ENCODE measurements at regions not wholly inside any gene's neighbourhood (a gene's known extent, or its start where the extent isn't known, plus 50 kb on each side); places are given as distances from the start of the nearest gene placed in this dataset.
A peak's percentile ranks its signal among the peaks of the same experiment; 100 is the strongest.

DNA sequence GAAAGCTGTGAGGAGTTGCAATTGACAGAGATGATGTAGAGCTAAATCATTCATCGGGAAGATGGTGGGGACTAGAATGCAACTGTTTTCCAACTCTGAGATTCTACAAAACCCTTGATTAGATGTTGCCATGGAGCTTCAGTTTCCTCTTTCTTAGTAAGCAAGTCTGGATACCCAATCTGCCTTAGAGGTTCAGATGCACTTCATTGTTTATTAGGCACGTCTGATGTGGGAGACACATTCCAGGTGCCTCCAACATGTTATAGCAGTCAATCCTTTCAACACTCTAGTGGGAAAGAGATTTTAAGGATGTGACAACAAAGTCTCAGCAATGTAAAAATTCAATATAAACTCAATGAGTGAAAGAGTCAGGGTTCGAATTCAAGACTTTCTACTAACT, 291.3 kb upstream of the PHYHIPL start:
- DNase-seq (ENCODE audit: low read depth, low spot score): no peak

DNA sequence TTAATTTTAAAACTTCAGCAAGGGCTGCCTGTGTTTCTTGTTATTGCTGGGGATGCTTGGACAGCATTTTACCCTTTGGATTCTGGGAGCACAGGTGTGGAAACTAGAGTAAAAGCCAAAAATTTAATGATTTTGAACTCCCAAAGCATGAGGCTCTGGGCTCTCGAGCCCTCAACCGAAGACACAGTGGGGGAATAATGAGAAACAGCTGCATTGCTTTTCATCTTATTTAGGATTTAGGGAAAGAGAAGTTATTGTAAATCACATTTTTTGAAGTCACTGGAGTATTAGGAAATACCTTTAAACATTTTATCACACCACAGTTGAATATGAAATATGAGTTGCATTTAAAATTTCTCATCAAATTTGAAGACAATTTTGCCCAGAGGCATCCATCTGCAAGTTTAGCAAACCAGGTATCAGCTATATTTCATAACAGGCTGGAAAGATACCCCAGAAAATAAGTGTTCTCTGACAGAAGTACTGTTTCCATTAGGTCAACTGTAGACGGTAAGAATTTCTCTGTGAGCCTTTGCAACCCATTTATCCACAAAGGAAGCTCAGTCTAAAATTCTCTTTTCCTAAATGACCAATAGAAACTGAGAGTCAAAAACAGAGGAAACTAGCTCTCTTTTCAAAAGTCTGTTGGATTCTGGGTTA, 290.6 kb upstream of the PHYHIPL start:
- no peak for DNase-seq (ENCODE audit: low read depth, low spot score)

DNA sequence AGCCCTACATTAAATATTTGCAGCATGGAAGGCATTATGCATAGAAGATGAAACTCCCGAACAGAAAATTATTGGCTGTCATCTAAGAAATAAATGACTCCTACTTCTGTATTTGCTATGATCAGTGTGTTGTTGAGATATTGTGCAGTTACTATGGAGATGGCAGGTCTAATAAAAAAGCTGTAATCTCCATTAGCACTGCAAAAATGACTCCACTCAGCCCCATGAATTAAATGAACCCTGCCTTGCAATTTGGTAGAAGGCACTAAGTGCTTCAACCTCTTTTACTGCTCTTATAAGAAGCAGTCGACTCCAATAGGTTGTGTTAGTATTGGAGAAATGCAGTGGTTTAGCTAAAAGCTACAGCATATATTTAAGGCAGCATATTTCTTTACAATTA, 290.0 kb upstream of the PHYHIPL start:
- DNase-seq (ENCODE audit: low read depth, low spot score): no peak

DNA sequence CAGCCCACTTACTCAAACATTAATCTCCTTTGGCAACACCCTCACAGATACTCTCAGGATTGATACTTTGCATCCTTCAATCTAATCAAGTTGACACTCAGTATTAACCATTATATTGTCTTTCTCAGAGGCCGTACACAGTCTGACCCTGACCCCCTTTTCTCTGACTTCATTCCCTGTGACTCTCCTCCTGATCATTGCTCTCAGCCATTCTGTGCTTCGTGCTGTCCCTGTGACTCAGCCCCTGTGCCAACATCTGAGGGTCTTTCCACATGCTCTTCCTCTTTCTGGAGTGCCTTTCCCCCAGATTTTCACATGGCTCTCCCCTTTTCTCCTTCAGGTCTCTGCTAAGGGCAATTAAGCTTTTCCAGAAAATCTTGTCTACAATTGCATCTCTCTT, 289.0 kb upstream of the PHYHIPL start:
- no peak for DNase-seq (ENCODE audit: low read depth, low spot score)

DNA sequence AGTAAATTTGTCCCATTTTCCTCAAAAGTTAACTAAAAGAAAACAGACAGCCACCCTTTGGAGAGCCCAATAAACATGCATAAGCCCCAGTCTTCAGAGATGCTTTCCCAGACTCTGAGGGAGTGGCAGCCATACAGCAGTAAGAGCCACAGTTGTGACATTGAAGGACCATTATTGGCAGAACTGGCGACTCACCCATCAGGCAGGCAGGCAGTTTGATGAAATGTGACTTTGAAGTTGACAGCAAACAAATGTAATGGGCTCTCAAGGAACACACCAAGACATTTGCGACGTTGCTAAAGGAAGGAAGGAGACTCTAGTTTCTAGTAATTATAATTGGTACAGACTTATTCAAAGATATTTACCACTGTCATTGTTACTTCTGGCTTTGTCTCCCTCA, 287.5 kb upstream of the PHYHIPL start:
- no peak for DNase-seq (ENCODE audit: low read depth, low spot score)

DNA sequence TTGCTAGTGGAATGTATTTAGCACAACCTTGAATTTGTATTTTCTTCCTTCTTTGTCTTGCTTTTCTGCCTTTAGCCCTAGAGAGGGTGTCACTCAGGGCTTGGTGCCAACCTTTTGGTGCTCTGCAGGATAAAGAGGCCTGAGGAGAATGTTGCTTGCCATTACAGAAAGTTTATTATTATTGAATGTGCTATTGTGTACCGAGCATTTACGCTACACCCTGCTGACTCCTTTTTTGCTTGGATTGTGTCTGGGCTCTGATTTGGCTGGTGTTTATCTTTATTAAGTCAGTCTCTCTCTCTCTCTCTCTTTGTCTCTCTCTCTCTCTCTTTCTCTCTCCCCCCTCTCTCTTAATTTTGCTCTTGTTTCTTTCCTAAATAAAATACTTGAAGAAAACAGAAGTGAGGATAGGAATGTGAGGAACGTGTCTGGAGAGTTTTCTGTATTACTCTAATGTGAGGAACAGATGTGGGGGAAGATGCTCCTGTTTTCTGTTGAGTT, 284.4 kb upstream of the PHYHIPL start:
- DNase-seq (ENCODE audit: low read depth, low spot score): peak; percentile 79

DNA sequence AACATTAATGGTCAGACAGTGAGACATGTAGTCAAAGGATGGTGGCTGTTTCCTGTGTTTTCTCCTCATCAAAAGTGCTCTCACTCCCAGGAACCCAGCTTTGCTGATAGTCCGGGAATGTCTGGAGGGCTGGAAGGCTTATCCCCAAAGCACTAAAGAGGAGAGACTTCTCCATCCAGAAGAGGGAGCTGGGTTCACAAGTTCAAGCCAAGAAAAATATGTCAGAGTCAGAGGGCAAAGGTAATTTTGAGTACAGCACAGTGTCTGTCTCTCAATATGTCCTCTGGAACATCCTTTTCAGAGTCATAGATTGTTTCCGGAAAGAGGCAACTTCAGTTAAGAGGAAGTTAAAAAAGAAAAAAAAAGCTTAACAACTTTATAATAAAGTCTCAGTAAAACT, 281.5 kb upstream of the PHYHIPL start:
- no peak for DNase-seq (ENCODE audit: low read depth, low spot score)

DNA sequence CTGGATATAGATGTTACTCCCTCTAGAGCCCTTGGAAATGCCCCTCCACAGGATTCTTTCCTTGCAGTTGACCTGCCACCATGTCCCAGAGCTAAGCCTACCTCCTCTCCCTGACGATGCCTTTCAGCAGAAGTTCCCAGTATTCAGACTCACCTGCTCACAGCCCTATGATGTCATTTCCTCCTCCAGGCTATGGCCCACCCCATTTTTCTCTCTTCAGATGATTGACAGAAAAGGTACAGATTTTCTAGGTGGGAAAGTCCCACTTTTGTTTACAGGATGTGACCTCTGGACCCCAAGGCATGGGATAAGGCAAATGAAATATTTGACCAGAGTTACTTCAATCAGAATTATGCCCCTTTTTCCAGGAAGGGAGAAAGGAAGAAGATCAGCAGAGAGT, 280.2 kb upstream of the PHYHIPL start:
- no peak for DNase-seq (ENCODE audit: low read depth, low spot score)

DNA sequence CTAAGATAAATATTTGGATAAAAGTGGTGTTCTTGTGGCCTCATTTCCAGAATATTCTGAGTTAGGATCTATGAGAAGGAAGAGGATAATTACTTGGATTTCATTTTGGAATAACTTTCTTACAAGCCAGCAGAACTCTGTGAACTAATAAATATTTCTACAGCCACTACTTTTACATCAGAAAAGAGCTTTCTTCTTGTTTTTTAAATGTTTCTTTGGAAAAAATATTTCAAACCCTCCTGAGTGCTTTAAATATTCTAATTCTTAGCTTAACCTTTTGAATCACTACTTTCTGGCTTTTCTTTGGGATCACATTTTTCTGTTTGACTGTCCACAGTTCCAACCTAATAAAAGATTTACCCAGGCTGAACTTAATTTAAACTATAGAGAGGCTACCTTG, 279.2 kb upstream of the PHYHIPL start:
- DNase-seq (ENCODE audit: low read depth, low spot score): no peak

DNA sequence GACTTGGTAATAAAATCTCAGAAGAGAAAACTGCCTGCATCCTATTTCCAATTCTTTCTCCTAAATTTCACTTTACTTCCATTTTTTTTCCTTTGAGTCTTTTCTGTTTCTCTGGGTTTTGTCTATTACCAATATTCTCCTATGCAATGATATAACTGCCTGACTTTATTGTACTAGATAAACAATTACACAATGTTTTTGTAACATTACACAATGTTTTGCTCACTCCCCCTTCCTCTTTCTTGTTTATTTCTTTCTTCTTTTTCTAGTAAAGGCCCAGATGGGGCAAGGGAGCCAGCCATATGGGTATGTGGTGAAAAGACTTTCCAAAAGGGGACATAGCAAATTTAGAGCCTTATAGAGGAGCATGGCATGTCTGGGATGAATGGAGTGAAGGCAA, 278.7 kb upstream of the PHYHIPL start:
- no peak for DNase-seq (ENCODE audit: low read depth, low spot score)

DNA sequence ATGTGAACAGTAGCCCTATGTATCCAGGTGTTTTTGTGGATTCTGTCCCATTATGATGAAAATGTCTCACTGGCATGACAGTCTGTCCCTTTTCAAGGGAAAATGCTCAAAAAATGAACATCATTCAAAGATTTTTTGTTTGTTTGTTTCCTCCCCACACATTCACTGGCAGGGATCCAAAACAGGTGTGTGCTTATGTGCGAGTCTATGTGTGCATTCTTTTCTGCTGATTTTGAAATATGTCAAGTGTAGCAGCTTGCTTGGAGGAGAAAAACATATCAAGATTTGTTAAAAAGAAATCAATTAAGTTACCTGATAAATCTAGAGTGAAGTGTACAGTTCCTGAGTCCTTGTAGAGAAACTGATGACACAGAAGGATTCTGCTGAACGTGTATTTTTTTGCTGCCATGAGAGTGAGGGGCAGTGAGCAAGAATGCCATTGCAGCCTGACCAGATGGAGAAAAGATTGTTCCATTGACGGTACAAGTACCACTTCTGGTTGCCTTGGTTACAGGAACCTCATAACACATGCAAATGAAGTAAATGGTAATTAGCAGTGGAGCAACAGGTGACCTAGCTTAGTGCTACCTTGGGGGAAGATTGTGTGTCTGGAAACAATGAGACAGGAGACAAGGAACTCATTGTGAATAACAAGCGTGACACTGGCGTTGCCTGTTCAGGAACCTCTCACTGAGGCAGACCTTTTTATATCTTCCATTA, 277.4 kb upstream of the PHYHIPL start:
- DNase-seq (ENCODE audit: low read depth, low spot score): no peak

DNA sequence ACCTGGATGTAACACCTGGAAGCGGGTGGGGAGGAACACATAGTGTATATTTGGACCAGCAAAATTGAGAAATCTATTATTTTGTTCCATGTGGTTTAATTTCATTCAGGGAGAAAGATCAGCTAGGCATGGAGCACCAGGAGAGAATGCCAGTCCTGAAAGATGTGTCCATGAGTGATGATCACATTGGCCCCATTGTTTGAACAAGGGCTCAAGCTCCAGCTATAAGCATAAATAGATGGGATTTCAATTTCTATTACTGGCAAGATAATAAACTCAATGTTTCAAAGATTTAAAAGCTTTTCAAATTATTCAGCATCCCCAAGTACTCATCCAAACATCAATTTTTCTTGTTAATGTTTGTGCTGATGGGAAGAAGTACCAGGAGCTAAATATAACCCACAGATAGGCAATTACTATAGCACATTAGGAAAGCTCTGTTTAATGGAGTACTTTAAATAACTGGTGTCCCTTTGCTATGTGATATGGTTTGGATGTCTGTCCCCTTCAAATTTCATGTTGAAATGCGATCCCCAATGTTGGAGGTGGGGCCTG, 275.3 kb upstream of the PHYHIPL start:
- no peak for DNase-seq (ENCODE audit: low read depth, low spot score)

DNA sequence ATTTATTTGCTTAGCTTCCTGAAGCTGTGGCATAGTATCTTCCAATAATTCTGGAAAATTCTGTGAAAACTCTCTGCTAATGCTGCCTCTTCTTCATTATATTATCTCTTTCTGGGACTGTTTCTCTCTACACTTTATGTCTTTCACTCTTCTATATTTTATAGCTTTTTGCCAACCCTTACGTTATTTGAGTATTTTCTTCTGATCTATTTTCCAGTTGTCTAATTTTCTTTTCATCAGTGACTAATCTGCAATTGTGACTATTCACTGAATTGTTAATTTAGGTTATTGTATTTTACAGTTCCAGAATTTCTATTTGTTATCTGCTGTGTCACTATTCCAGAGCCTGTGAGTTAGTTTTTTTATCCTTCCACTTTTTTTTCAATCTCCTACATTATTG, 273.4 kb upstream of the PHYHIPL start:
- no peak for DNase-seq (ENCODE audit: low read depth, low spot score)

DNA sequence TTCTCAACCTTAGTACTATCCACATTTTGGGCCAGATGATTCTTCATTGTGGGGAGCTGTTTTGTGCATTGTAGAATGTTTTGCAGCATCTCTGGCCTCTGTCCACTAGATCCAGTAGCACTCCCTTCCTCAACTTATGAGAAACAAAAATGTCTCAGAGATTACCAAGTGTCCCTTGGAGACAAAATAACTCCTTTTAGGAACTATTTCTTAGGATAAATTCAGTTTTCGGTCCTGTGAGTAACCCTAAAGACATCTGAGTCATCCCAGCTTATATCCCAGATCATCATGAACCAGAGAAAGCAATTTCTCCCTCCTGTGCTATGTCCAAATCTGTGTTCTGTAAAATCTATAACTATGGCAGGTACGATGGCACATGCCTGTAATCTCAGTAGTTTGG, 266.6 kb upstream of the PHYHIPL start:
- no peak for DNase-seq (ENCODE audit: low read depth, low spot score)

DNA sequence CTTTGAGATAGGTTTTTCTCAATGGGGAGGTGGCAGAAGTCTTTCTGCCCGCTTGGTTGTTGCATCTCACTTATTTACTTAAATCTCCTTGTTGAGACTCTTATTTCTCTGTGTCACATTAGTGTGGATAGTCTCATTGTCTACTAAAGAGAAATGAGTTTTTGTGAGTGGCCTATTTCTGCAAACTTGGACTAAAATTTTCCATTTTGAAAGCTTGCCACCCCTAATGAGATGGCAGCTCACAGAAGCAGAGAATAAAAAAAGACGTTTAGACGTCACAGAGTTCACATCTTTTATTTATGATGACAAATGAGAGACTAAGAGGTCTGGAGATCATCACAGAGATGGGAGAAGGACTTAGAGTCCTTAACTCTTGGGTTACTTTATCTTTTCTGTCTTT, 262.7 kb upstream of the PHYHIPL start:
- DNase-seq (ENCODE audit: low read depth, low spot score): no peak

DNA sequence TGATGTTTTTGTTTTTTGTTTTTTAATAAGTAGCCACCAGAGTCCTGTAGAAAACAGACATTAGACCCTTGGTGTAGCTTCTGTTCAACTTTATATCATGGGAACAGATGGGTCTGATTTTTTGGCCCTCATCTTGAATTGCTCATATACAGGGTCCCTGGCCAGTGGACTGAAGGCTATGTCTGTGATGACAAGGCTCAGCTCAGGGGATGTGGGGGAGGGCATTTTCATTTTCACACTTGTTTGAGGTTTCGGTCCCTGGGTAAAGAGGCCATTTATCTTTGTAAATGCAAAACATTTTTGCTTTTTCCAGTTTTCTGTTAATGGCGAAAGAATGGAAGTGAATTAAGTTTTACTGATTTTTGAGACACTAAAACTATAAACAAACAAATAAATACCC, 257.6 kb upstream of the PHYHIPL start:
- DNase-seq (ENCODE audit: low read depth, low spot score): no peak

DNA sequence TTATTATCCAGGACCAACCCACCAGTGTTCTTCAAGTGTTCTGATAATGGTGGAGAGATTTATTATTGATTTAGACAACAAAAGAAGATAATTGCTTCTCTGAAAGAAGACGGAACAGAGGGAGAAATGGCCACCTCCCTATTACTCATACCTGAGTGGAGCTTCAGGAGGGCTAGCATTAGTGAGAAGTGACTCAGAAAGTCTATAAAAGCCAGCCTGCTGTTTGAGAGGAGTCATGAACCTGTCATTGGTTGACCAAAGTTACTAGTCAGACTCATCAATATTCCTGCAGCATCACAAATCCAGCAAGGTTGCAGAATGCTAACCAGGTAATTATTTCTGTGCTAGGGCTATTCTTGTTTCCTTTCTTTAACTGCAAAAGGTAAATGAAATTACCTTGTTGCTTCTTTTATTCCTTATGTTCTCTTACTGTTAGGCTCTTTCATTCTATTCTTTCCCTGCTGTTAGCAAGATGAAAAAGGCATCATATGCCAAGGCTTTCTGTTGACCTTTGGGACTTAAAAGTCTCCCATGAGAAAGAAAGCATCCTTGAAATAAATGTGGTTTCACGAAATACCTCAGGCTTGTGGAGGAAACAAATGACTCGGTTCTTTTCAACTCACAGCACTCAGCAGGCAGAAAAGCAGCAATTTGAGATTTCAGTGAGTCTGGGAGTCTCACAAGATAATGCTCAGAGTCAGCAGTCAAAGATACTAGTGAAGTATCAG, 256.4 kb upstream of the PHYHIPL start:
- peak; percentile 92 for DNase-seq (ENCODE audit: low read depth, low spot score)

DNA sequence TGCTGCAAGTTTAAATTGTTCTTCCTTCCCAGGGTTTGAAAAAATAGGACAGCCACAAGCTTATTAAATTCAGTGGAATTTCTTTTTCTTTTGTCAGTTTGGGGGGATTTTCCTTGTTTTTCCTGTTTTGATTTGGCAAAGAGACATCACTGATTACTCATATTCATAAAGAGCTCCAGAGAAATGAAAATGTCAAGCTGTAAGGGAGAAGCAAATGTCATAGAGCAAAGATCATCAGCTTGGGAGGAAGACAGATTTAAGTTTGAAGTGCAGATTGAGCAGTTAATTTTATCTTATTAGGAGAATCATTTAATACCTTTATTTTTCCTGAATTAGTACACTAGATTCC, 255.8 kb upstream of the PHYHIPL start:
- no peak for DNase-seq (ENCODE audit: low read depth, low spot score)

DNA sequence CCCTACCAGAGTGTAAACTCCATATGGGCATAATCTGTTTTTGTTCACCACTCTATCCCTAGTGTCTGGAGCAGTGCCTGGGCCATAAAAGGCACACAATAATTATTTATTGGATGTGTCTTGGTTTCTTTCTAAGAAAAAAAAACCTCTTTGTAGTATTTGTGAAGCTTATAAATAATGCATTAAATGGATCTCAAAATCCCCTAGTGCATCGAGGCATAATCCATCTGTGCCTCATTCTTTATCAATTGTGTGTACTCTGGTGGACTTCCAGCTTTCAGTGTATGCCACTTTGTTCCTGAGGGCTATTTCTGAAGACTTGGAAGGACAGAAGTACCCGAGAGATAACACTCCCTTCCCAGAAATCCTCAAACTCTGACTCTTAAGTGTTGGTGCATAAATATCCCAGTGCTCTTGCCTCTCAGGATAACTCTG, 255.0 kb upstream of the PHYHIPL start:
- peak; percentile 55 for DNase-seq (ENCODE audit: low read depth, low spot score)

DNA sequence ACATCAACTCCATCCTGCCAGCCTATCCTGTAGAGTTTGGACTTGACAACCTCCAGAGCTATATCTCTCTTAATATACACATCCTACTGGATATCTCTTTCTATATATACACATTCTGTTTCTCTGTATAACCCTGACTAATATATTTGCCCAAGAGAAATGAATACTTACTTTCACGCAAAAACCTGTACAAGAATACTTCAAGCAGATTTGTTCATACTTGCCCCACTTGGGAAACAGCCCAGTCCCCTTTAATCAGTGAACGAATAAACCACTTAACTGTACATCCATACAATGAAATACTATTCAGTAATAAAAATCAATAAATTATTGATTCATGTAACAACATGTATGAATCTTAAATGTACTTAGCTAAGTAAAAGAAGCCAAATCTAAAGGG, 251.1 kb upstream of the PHYHIPL start:
- DNase-seq (ENCODE audit: low read depth, low spot score): no peak

DNA sequence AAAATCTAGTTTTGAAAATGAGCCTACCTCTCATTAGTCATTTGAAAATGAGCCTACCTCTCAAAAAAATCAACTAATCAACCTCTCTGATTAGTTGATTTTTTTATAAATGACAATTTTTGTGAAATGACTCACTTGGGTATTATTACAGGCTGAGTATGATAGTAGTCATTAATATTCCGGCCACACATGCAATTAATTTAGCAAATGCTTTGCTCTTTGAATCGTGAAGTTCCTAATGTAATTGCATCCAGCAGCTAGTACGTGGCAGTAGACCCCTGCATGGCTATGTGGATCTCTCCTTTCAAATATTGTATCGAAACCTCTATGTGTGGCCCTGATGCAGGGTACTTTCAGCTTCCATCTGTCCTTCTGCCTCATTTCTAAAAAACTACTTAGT, 245.9 kb upstream of the PHYHIPL start:
- peak; percentile 14 for DNase-seq (ENCODE audit: low read depth, low spot score)

DNA sequence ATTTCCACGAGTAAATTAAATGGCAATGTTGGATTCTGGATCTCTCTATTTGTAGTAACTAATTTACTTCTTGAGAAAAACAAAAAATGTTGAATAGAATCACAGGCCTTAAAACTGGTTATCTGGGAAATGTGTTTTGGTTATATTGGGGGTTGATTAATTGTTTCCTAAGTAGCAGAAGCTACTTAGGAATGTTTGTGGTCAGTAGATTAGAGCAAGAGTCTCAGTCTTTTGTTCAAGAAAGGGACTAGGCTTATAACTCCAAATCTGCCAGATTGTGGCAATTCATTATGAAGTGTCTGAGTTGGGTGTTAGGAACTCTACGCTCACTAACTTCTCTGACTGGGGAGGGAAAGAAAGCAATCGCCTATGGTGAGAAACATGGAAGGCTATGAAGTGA, 244.3 kb upstream of the PHYHIPL start:
- DNase-seq (ENCODE audit: low read depth, low spot score): peak; percentile 48
